ENCODE measurements at regions not wholly inside any gene's neighbourhood (a gene's known extent, or its start where the extent isn't known, plus 50 kb on each side); places are given as distances from the start of the nearest gene placed in this dataset.

- no peak for TF ChIP-seq CTCF (IDR thresholded peaks at IDR 0.05; ENCODE audit: low read depth, low read length, missing control alignments)
- H3K4me3 ChIP-seq (ENCODE audit: low read depth, low read length) = no peak overlapping the region
- in situ Hi-C loops (cut with HindIII; ENCODE audit: low sequenced_read_pairs) = no loop called here
- DNase-seq (ENCODE audit: low read depth) = no peak
Measured at GRCh38 chr4:107166873-107167450, 130.8 kb upstream of the DKK2 start.

GRCh38 chr4:107166181-107166580, 130.1 kb upstream of the DKK2 start:
- TF ChIP-seq CTCF (IDR thresholded peaks at IDR 0.05; ENCODE audit: low read depth, low read length, missing control alignments) = no peak

DNA sequence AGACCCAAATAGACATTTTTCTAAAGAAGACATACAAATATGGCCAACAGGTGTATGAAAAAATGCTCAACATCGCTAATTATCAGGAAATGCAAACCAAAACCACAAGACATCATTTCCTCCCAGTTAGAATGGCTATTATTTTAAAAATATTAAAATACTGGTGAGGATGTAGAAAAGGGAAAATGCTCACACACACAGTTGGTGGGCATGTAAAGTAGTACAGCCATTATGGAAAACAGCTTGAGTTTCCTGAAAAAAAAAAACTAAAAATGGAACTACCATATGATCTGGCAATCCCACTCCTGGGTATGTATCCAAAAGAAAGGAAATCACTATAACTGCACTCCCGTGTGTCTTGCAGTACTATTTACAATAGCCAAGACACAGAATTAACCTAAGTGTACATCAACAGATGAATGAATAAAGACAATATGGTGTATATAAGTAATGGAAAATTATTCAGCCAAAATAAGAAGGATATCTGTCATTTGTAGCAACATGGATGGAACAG, 128.9 kb upstream of the DKK2 start:
- no peak for DNase-seq (ENCODE audit: low read depth)
- TF ChIP-seq CTCF (IDR thresholded peaks at IDR 0.05; ENCODE audit: low read depth, low read length, missing control alignments) = no peak
- in situ Hi-C loops (cut with HindIII; ENCODE audit: low sequenced_read_pairs) = no loop called here
- no peak overlapping the region for H3K4me3 ChIP-seq (ENCODE audit: low read depth, low read length)

More at GRCh38 chr4:107166181-107166580, 130.1 kb upstream of the DKK2 start:
- H3K4me3 ChIP-seq (ENCODE audit: low read depth, low read length) = no peak overlapping the region
- in situ Hi-C loops (cut with HindIII; ENCODE audit: low sequenced_read_pairs) = no loop called here
- no peak for DNase-seq (ENCODE audit: low read depth)

GRCh38 chr4:107156443-107156842, 120.3 kb upstream of the DKK2 start:
- DNase-seq (ENCODE audit: low read depth) = no peak
- H3K4me3 ChIP-seq (ENCODE audit: low read depth, low read length) = no peak overlapping the region
- in situ Hi-C loops (cut with HindIII; ENCODE audit: low sequenced_read_pairs) = no loop called here
- no peak for TF ChIP-seq CTCF (IDR thresholded peaks at IDR 0.05; ENCODE audit: low read depth, low read length, missing control alignments)

DNA sequence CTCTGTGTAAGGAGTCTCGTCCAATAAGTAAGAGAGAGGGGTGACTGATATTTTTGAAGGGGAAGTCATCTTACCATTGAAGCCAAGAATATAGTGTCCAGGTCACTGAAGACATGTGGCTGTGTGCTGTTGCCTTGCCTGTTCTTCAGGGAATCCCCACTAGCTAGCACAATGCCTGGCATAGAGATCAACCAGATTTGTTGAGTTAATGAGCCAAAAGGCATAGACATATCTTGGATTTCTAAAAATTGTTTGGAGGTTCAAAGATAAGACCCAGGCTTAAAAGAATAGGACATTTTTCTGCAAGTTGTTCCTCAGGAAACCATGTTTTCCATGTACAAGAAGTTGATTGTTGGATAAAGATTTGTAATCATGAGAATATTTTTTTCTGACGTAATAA, 119.3 kb upstream of the DKK2 start:
- in situ Hi-C loops (cut with HindIII; ENCODE audit: low sequenced_read_pairs) = no loop called here
- no peak for DNase-seq (ENCODE audit: low read depth)
- TF ChIP-seq CTCF (IDR thresholded peaks at IDR 0.05; ENCODE audit: low read depth, low read length, missing control alignments) = no peak
- H3K4me3 ChIP-seq (ENCODE audit: low read depth, low read length) = no peak overlapping the region

DNA sequence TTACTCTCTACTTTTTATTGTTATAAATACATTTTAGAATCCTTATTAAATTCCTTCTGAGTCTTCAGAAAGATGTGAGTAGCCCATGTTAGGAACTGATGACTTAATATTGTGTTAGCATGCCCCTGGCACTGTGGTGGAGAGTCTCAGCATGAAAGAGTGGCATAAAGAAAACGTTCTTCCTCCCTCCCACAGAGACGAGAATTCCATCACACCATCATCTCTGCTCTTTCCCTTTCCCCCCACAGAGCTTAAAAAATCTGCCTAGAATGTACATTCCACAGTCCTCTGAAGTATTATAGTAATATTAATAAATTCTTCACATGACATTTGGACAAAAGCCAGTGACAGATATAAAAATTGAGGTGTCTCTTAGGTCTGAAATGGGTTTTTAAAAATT, 117.8 kb upstream of the DKK2 start:
- H3K4me3 ChIP-seq (ENCODE audit: low read depth, low read length) = no peak overlapping the region
- DNase-seq (ENCODE audit: low read depth) = no peak
- TF ChIP-seq CTCF (IDR thresholded peaks at IDR 0.05; ENCODE audit: low read depth, low read length, missing control alignments) = no peak
- in situ Hi-C loops (cut with HindIII; ENCODE audit: low sequenced_read_pairs) = no loop called here
